GM18498 (cell line): ENCODE measurements at regions not wholly inside any gene's neighbourhood (a gene's known extent, or its start where the extent isn't known, plus 50 kb on each side); places are given as distances from the start of the nearest gene placed in this dataset.

Experiments used
- ATAC-seq: cut with Tn5 transposase; IDR thresholded peaks from one replicate; pipeline ENCODE4 v1.9.1; 2021; ENCODE audit warnings: mild to moderate bottlenecking, moderate library complexity; ENCODE audit not compliant: unreplicated experiment

- ATAC-seq: no peak
These were observed 384.3 kb downstream of the YTHDC2 start for GRCh38 chr5:113897748-113898147.

- no peak for ATAC-seq
These were observed 386.6 kb downstream of the YTHDC2 start for GRCh38 chr5:113900141-113900540.

GRCh38 chr5:113900816-113901215 is 387.3 kb downstream of the YTHDC2 start:
- no peak for ATAC-seq

GRCh38 chr5:113901718-113902117 is 388.2 kb downstream of the YTHDC2 start:
- no peak for ATAC-seq

- no peak for ATAC-seq
These were observed 389.6 kb downstream of the YTHDC2 start for GRCh38 chr5:113902917-113903660.

- no peak for ATAC-seq
These were observed 396.3 kb downstream of the YTHDC2 start for GRCh38 chr5:113909782-113910181.

GRCh38 chr5:113917997-113918396 is 404.5 kb downstream of the YTHDC2 start:
- ATAC-seq: no peak

- no peak for ATAC-seq
These were observed 408.8 kb downstream of the YTHDC2 start for GRCh38 chr5:113922343-113922742.

- ATAC-seq: no peak
These were observed 422.0 kb downstream of the YTHDC2 start for GRCh38 chr5:113935453-113935852.

- no peak for ATAC-seq
These were observed 423.8 kb downstream of the YTHDC2 start for GRCh38 chr5:113937301-113937700.

GRCh38 chr5:113939988-113940387 is 421.9 kb upstream of the KCNN2 start:
- no peak for ATAC-seq

GRCh38 chr5:113950186-113950585 is 411.7 kb upstream of the KCNN2 start:
- ATAC-seq: no peak

GRCh38 chr5:113965225-113965624 is 396.6 kb upstream of the KCNN2 start:
- no peak for ATAC-seq

- ATAC-seq: no peak
These were observed 392.0 kb upstream of the KCNN2 start for GRCh38 chr5:113969901-113970300.

GRCh38 chr5:113971454-113971853 is 390.4 kb upstream of the KCNN2 start:
- no peak for ATAC-seq

- no peak for ATAC-seq
These were observed 386.9 kb upstream of the KCNN2 start for GRCh38 chr5:113974976-113975375.

- no peak for ATAC-seq
These were observed 376.9 kb upstream of the KCNN2 start for GRCh38 chr5:113984928-113985327.

- no peak for ATAC-seq
These were observed 376.4 kb upstream of the KCNN2 start for GRCh38 chr5:113985505-113985904.

GRCh38 chr5:113989278-113989912 is 372.5 kb upstream of the KCNN2 start:
- no peak for ATAC-seq

- no peak for ATAC-seq
These were observed 372.0 kb upstream of the KCNN2 start for GRCh38 chr5:113989913-113990305.

- ATAC-seq: no peak
These were observed 360.8 kb upstream of the KCNN2 start for GRCh38 chr5:114001076-114001475.

- no peak for ATAC-seq
These were observed 355.3 kb upstream of the KCNN2 start for GRCh38 chr5:114006582-114006981.

GRCh38 chr5:114007678-114008077 is 354.2 kb upstream of the KCNN2 start:
- ATAC-seq: no peak
